Peyer's patch (tissue), 4 donors: ENCODE measurements at regions not wholly inside any gene's neighbourhood (a gene's known extent, or its start where the extent isn't known, plus 50 kb on each side); places are given as distances from the start of the nearest gene placed in this dataset.

ENCODE experiments used
- DNase-seq, 3 donors: peaks; one replicate each; pipeline ENCODE4 v3.0.0-alpha.2; 2017 to 2019
- H3K27ac ChIP-seq, 4 donors: fragments of 200-600 bp; sonication (generic); one replicate each; pipeline ENCODE4 v1.5.1; 2016 to 2019
- H3K27me3 ChIP-seq, 2 donors: fragments of 200-600 bp; sonication (generic); one replicate each; pipeline ENCODE4 v1.5.1; 2019
- H3K36me3 ChIP-seq, 3 donors: fragments of 200-600 bp; sonication (generic); one replicate each; pipeline ENCODE4 v1.5.1; 2016 to 2019
- H3K4me1 ChIP-seq, 4 donors: fragments of 200-600 bp; sonication (generic); one replicate each; pipeline ENCODE4 v1.5.1; 2016 to 2019
- H3K4me3 ChIP-seq, 4 donors: fragments of 200-600 bp; sonication (generic); 1 replicate in 3 of 4; 2 replicates in 1 of 4; pipeline ENCODE4 v1.5.1; 2016 to 2019; ENCODE audit warnings: mild to moderate bottlenecking in 1 of 4
- H3K9me3 ChIP-seq, 4 donors: fragments of 200-600 bp; sonication (generic); one replicate each; pipeline ENCODE4 v1.5.1; 2016 to 2019; ENCODE audit warnings: mild to moderate bottlenecking in 1 of 4
- POLR2A ChIP-seq, 2 donors: fragments of 450-650 bp; IDR thresholded peaks; one replicate each; pipeline ENCODE4 v1.5.1; 2017; ENCODE audit warnings: antibody characterized with exemption in 2 of 2, mild to moderate bottlenecking in 2 of 2, moderate library complexity in 2 of 2
- TF ChIP-seq, protein P1 (sequence below), 6 experiments: fragments of 450-650 bp in 4 of 6; fragments of 200-600 bp in 2 of 6; sonication (generic) in 1 of 6; IDR thresholded peaks; one replicate each; pipeline ENCODE4 v1.5.1; 2017 to 2019; ENCODE audit warnings: antibody characterized with exemption in 6 of 6, mild to moderate bottlenecking in 3 of 6, moderate library complexity in 1 of 6

DNA sequence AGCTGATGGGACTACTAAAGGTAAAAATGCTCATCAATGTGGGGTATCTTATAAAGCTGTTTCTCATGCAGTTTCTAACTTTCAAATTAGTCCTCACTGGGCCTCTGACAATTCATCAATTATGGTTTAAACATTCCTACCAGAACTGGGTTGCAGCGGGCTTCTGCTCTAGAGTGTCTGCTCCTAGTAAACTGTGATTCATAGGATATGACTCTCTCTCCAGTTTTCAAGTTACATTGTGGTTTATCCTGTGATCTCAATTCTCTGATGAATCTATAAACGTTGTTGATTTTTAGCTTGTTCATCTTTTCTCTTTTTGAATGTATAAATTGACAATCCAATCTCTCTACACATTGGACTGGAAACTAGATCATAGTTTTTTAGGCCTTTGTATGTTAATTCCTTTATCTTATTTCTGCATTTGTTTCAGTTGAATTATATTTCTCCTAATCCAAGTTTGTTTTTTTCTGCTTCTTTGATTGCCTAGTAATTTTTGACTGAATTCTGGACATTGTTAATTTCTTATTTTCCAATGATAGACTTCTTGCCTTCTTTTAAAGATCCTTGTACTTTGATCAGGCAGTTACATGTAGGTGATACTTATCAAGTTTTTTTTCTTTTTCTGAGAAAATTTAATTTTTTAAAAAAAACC lies 822.6 kb downstream of the TLE1 start:
- TF ChIP-seq POLR2A (IDR thresholded peaks at IDR 0.05), result no peak
- TF ChIP-seq, protein P1, sequence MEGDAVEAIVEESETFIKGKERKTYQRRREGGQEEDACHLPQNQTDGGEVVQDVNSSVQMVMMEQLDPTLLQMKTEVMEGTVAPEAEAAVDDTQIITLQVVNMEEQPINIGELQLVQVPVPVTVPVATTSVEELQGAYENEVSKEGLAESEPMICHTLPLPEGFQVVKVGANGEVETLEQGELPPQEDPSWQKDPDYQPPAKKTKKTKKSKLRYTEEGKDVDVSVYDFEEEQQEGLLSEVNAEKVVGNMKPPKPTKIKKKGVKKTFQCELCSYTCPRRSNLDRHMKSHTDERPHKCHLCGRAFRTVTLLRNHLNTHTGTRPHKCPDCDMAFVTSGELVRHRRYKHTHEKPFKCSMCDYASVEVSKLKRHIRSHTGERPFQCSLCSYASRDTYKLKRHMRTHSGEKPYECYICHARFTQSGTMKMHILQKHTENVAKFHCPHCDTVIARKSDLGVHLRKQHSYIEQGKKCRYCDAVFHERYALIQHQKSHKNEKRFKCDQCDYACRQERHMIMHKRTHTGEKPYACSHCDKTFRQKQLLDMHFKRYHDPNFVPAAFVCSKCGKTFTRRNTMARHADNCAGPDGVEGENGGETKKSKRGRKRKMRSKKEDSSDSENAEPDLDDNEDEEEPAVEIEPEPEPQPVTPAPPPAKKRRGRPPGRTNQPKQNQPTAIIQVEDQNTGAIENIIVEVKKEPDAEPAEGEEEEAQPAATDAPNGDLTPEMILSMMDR (IDR thresholded peaks at IDR 0.05), result no peak
- H3K9me3 ChIP-seq, result peaks cover 0 to 3% (median 0%) of the 10 kb centered on the region in 4 donors
- no peaks in the 10 kb centered on the region for H3K4me1 ChIP-seq
- H3K27me3 ChIP-seq, result no peaks in the 10 kb centered on the region
- H3K27ac ChIP-seq, result no peak overlapping the region
- H3K36me3 ChIP-seq, result no peaks in the 10 kb centered on the region
- no peak for DNase-seq
- H3K4me3 ChIP-seq, result no peak overlapping the region

DNA sequence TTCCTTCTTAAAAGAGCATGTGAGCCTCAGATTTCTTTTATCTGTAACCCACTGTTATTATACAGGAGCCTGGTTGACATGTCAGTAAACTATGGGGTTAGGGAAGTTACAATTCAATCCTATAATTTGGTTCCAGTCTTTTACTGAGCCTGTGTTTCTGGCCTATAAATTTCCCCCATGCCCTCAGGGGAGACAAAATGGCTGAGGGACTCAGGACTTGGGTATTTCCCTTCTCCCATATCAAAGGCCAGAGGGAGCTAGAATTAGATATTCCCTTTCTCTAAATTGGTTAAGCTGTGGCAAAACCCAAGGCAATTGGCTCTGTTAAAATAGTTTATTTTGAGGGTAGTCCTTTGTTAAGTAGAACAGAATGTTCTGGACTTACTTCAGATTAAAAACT lies 823.2 kb downstream of the TLE1 start:
- Histone ChIP-seq H3K27ac (no peak overlapping the region), H3K36me3 (no peaks in the 10 kb centered on the region), H3K27me3 (no peaks in the 10 kb centered on the region), H3K4me3 (no peak overlapping the region), H3K4me1 (no peaks in the 10 kb centered on the region), H3K9me3 (peaks cover 0 to 3% (median 0%) of the 10 kb centered on the region in 4 donors)
- TF ChIP-seq, protein P1 (IDR thresholded peaks at IDR 0.05), result no peak
- no peak for TF ChIP-seq POLR2A (IDR thresholded peaks at IDR 0.05)
- DNase-seq, result no peak

DNA sequence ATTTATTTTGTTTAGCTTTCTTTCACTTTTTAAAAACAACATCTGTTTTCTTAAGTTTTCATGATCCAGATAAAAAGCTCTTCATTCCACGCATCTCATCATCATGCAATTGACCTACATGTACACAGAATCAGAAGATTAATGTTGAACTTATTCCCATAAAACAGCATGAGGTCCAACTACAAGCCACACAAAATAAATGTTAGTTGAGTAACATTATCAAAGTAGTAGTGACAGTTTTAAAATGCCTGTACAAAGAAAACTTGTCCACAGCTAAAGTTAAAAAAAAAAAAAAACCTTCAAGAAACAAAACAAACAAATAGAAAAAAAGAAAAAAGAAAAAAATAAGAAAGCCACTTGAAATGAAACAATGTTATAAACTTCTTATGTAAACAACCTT lies 846.3 kb downstream of the TLE1 start:
- TF ChIP-seq, protein P1 (IDR thresholded peaks at IDR 0.05), result no peak
- TF ChIP-seq POLR2A (IDR thresholded peaks at IDR 0.05), result no peak
- H3K36me3 ChIP-seq, result no peaks in the 10 kb centered on the region
- H3K4me1 ChIP-seq, result no peaks in the 10 kb centered on the region
- H3K4me3 ChIP-seq, result no peak overlapping the region
- no peak overlapping the region for H3K27ac ChIP-seq
- no peak for DNase-seq
- H3K9me3 ChIP-seq, result no peaks in the 10 kb centered on the region
- H3K27me3 ChIP-seq, result no peaks in the 10 kb centered on the region

DNA sequence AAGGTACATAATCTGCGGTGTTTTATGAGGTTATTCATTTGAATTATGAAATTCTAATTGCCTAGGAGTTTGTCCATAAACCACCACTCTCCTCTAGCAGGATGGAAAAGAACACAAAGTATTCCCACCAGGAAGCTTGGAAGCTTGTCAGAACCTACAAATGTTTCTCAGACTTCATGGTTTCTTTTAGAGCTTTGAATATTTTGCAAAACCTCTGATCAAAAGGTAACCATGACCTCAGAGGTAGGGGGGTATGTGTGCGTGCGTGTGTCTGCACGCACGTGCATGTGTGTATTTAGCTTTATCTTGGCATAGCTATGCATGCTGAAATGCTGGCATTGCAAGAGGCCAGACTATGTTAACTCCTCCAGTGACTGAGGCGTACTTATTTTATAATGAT lies 847.0 kb downstream of the TLE1 start:
- no peak overlapping the region for H3K27ac ChIP-seq
- TF ChIP-seq, protein P1 (IDR thresholded peaks at IDR 0.05), result no peak
- no peak for TF ChIP-seq POLR2A (IDR thresholded peaks at IDR 0.05)
- H3K4me3 ChIP-seq, result no peak overlapping the region
- no peaks in the 10 kb centered on the region for H3K27me3 ChIP-seq
- no peaks in the 10 kb centered on the region for H3K36me3 ChIP-seq
- no peak for DNase-seq
- no peaks in the 10 kb centered on the region for H3K4me1 ChIP-seq
- no peaks in the 10 kb centered on the region for H3K9me3 ChIP-seq

DNA sequence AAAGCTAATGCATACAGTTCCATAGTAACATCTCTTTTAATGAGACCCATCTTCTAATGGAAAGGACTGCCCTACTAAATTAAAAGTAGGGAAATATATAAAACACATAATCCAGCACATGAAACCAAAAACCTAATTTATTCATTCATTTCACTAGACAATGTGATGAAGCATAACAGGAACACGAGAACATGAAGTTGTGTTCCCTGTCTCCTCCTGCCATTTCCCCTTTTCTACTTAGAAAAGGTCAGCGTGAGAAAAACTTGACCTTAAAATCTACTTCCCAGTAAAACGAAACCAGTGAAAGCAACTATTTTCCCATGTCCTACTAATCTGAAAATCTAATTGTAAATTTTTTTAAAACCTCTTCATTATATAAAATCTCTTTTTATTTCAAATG lies 847.5 kb downstream of the TLE1 start:
- H3K9me3 ChIP-seq, result no peaks in the 10 kb centered on the region

More for the DNA sequence above, 847.5 kb downstream of the TLE1 start:
- H3K27me3 ChIP-seq, result no peaks in the 10 kb centered on the region
- no peak overlapping the region for H3K4me3 ChIP-seq
- H3K27ac ChIP-seq, result no peak overlapping the region
- DNase-seq, result no peak
- TF ChIP-seq, protein P1 (IDR thresholded peaks at IDR 0.05), result no peak
- no peak for TF ChIP-seq POLR2A (IDR thresholded peaks at IDR 0.05)
- H3K4me1 ChIP-seq, result no peaks in the 10 kb centered on the region
- no peaks in the 10 kb centered on the region for H3K36me3 ChIP-seq
